ENCODE measurements at regions not wholly inside any gene's neighbourhood (a gene's known extent, or its start where the extent isn't known, plus 50 kb on each side); places are given as distances from the start of the nearest gene placed in this dataset.

- intact Hi-C loops (cut with DNase I): no loop called here
- no peak for DNase-seq (ENCODE audit: low spot score)
Observed at GRCh38 chr5:121667292-121667691, 184.4 kb upstream of the FTMT start.

GRCh38 chr5:121668635-121669034, 183.0 kb upstream of the FTMT start:
- no peak for DNase-seq (ENCODE audit: low spot score)
- intact Hi-C loops (cut with DNase I): no loop called here

- no peak for DNase-seq (ENCODE audit: low spot score)
- intact Hi-C loops (cut with DNase I): no loop called here
Observed at GRCh38 chr5:121671624-121672023, 180.1 kb upstream of the FTMT start.

DNA sequence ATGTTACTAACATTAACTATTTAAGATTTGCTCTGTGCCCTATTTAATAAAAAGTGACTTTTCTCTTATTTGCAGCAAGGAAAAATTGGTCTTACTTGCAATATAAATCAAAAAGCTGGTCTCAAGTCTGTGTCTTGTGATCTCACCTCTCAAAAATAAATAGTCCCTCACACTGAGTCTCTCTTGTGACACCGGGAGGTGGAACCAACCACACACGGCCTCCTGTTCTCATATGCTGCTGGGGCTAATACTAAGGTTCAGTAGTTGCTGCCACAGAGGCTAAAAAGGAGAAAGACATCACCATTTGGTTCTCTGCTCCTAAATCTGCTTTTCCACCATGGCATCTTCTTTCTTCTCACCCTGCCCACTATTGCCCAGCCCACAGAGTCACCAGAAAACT, 175.8 kb upstream of the FTMT start:
- no peak for DNase-seq (ENCODE audit: low spot score)
- intact Hi-C loops (cut with DNase I): no loop called here

GRCh38 chr5:121681229-121681855, 170.3 kb upstream of the FTMT start:
- intact Hi-C loops (cut with DNase I): no loop called here
- DNase-seq (ENCODE audit: low spot score): no peak

- no peak for DNase-seq (ENCODE audit: low spot score)
- intact Hi-C loops (cut with DNase I): no loop called here
Observed at GRCh38 chr5:121688126-121688525, 163.6 kb upstream of the FTMT start.

DNA sequence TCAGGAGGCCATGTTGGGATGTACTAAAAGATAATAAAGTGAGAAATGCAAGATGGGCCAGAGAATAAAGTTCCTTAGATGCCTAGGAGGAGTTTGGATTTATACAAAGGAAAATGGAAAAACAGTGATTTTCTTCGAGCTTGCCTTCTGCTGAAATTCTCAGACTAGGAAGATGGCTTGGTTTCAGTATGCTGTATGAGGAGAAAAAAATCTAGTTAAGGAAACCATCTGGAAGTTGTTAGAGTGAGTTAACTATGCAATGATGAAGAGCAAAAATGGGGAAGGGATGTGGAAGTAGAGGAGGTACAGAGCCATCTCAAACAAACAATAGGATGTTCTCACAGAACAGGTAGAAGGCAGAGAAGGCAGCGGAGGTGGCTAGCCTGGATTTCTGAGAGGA, 162.9 kb upstream of the FTMT start:
- no peak for DNase-seq (ENCODE audit: low spot score)
- intact Hi-C loops (cut with DNase I): no loop called here

GRCh38 chr5:121691478-121691877, 160.2 kb upstream of the FTMT start:
- intact Hi-C loops (cut with DNase I): no loop called here
- no peak for DNase-seq (ENCODE audit: low spot score)

DNA sequence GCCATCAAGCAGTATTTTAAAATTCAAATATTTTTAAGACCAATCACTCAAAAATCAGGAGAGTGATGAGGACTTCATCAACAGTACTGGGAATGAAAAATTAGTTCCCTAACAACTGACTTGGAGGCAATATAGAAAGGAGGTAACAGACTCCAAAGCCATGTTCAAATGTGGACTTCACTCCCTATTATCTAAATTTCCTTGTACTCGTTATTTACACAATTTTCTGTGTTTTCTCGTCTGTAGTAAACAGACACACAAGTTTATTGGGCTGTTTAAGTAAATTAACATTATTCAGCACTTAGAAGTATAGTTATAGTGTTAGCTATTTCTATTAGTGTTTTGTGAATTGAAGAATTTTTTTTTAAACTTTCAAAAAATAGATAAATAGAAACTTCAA, 159.5 kb upstream of the FTMT start:
- no peak for DNase-seq (ENCODE audit: low spot score)
- intact Hi-C loops (cut with DNase I): no loop called here

GRCh38 chr5:121693864-121694263, 157.8 kb upstream of the FTMT start:
- intact Hi-C loops (cut with DNase I): no loop called here
- no peak for DNase-seq (ENCODE audit: low spot score)

DNA sequence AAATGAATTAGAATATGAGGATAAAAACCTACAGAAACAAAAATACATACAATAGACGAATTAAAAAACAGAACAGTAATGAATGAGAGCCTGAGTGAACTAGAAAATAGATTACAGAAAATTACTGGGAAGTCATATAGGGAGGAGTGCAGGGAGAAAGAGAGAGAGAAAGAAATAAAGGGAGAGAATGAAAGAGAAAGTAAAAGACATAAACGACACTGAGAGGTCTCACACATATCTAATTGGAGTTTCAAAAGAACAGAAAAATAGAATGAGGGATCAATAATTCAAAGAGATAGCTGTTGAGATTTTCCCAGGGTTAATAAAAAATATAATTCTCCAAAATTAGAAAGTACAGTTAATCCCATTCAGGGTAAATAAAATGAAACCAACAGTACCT, 156.4 kb upstream of the FTMT start:
- DNase-seq (ENCODE audit: low spot score): no peak
- intact Hi-C loops (cut with DNase I): no loop called here

- intact Hi-C loops (cut with DNase I): no loop called here
- no peak for DNase-seq (ENCODE audit: low spot score)
Observed at GRCh38 chr5:121698690-121699089, 153.0 kb upstream of the FTMT start.

DNA sequence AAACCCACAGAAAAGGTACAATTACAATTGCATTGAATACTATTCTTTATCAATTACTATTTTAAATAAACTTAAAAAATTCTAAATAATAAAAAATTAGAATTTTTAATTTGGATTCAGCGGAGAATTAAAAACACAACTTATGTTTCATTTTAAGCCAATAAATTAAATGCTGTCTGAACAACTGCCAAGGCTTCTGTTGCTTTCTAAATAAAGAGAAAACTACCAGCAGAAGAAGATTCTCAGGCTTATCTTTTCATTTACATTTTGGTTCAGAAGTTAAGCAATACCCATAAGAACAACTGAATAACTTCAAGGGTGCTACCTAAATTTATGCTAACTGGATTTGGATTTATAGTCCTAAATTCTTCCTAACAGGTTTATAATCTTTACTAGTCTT, 150.0 kb upstream of the FTMT start:
- no peak for DNase-seq (ENCODE audit: low spot score)
- intact Hi-C loops (cut with DNase I): no loop called here

- DNase-seq (ENCODE audit: low spot score): no peak
- intact Hi-C loops (cut with DNase I): no loop called here
Observed at GRCh38 chr5:121702682-121703081, 149.0 kb upstream of the FTMT start.

DNA sequence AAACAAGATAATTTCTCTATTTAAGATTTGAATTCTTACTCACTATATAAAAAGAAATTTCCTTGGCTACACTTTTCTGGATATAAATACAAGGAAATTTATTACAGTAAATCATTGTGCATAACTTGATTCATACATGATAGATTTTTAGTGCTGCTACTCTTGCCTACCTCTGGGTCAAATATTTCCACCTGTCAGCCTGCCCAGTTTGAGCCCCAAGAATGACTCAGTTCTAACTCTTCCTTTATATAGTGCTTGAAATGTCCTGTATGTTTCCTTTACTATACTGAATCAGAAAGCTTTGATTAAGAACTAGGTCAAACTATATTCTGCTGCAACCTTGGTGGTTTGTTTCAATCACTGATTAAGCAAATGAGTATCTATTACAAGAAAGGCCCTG, 147.4 kb upstream of the FTMT start:
- DNase-seq (ENCODE audit: low spot score): no peak
- intact Hi-C loops (cut with DNase I): no loop called here

- no peak for DNase-seq (ENCODE audit: low spot score)
- intact Hi-C loops (cut with DNase I): no loop called here
Observed at GRCh38 chr5:121706686-121707085, 145.0 kb upstream of the FTMT start.

- intact Hi-C loops (cut with DNase I): no loop called here
Observed at GRCh38 chr5:121707178-121707577, 144.5 kb upstream of the FTMT start.

DNA sequence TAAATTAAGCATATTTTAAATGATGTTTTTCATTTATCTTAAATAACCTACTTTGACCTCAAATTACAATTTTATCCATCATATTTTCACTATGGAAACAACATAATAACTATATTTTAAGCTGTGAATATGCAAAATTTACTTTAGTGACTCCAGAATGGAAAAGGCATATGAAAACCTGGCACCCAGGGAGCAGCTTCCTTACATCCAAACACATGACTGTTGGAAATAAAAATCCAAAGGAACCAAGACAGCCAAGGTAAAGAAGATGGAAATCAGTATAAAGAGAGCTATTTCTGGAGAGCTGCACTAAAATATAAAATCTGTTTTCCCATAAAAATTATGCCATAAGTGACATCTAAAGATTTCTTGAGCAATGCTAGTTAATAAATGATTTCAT, 140.3 kb upstream of the FTMT start:
- no peak for DNase-seq (ENCODE audit: low spot score)
- intact Hi-C loops (cut with DNase I): no loop called here

More at GRCh38 chr5:121707178-121707577, 144.5 kb upstream of the FTMT start:
- DNase-seq (ENCODE audit: low spot score): no peak

GRCh38 chr5:121719255-121719654, 132.4 kb upstream of the FTMT start:
- no peak for DNase-seq (ENCODE audit: low spot score)
- intact Hi-C loops (cut with DNase I): no loop called here

DNA sequence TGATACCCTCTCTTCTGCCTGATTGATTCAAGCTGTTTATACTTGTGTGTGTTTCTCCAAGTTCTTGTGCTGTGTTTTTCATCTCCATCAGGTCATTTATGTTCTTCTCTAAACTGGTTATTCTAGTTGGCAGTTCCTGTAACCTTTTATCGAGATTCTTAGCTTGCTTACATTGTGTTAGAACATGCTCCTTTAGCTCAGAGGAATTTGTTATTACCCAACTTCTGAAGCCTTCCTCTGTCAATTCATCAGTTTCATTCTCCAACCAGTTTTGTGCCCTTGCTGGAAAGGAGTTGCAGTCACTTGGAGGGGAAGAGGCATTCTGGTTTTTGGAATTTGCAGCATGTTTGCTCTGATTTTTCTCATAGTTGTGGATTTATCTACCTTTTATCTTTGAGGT, 126.2 kb upstream of the FTMT start:
- intact Hi-C loops (cut with DNase I): no loop called here
- DNase-seq (ENCODE audit: low spot score): no peak

DNA sequence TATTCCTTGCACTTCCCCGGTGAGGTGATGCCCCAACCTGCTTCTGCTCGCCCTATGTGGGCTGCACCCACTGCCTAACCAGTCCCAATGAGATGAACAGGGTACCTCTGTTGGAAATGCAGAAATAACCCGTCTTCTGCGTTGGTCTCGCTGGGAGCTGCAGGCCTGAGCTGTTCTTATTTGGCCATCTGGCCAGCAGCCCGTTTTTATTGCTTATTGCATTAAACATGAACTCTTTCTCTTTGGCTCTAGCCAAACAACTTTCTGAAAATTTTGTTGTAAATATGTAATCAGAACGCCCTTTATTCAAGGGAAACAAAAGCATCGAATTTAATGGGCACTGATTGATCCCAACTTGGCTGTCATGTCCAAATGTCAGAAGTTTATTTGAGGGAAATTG, 124.7 kb upstream of the FTMT start:
- no peak for DNase-seq (ENCODE audit: low spot score)
- intact Hi-C loops (cut with DNase I): no loop called here

GRCh38 chr5:121731377-121731776, 120.3 kb upstream of the FTMT start:
- intact Hi-C loops (cut with DNase I): no loop called here
- DNase-seq (ENCODE audit: low spot score): no peak
